Keratinocyte (primary cell): ENCODE measurements at regions not wholly inside any gene's neighbourhood (a gene's known extent, or its start where the extent isn't known, plus 50 kb on each side); places are given as distances from the start of the nearest gene placed in this dataset.
A peak's percentile ranks its signal among the peaks of the same experiment; 100 is the strongest.

Experiments
- DNase-seq: peaks from one replicate; pipeline ENCODE4 v3.0.0-alpha.2; 2011; ENCODE audit warnings: low read depth, missing footprints, low spot score
- FAIRE-seq: peaks from 2 replicates; lab custom pipeline; 2011; peaks lifted over from hg19 to GRCh38; lab: Jason Lieb, UNC
- H2AFZ ChIP-seq: 2 replicates; pipeline ENCODE4 v1.6.0; 2012; ENCODE audit warnings: low read length, control low read depth, inconsistent platforms; ENCODE audit not compliant: control insufficient read depth
- H3K27ac ChIP-seq: 2 replicates; pipeline ENCODE4 v1.5.1; 2011; ENCODE audit warnings: low read length; ENCODE audit not compliant: control insufficient read depth, insufficient read depth
- H3K27me3 ChIP-seq: 3 replicates; pipeline ENCODE4 v1.6.0; 2011; ENCODE audit warnings: low read length; ENCODE audit not compliant: control insufficient read depth, insufficient read depth; ENCODE audit errors: extremely low read depth
- H3K36me3 ChIP-seq, 2 experiments: 2 replicates in 1 of 2; 3 replicates in 1 of 2; pipeline ENCODE4 v1.5.1; 2011; ENCODE audit warnings: low read length in 2 of 2, mild to moderate bottlenecking in 1 of 2; ENCODE audit not compliant: control insufficient read depth in 2 of 2, insufficient read depth in 2 of 2; ENCODE audit errors: extremely low read depth in 1 of 2
- H3K4me1 ChIP-seq: 3 replicates; pipeline ENCODE4 v1.5.1; 2011; ENCODE audit warnings: low read length; ENCODE audit not compliant: control insufficient read depth, insufficient read depth; ENCODE audit errors: extremely low read depth
- H3K4me2 ChIP-seq: 3 replicates; pipeline ENCODE4 v1.6.0; 2011; ENCODE audit warnings: low read depth, low read length; ENCODE audit not compliant: control insufficient read depth, insufficient read depth; ENCODE audit errors: extremely low read depth
- H3K4me3 ChIP-seq, 3 experiments: fragments of 200-600 bp in 1 of 3; sonication (generic) in 1 of 3; 2 replicates in 2 of 3; 3 replicates in 1 of 3; pipeline ENCODE4 v1.5.1; 2011 to 2016; ENCODE audit warnings: low read length in 3 of 3, mild to moderate bottlenecking in 3 of 3, control low read depth in 2 of 3, inconsistent platforms in 1 of 3, low read depth in 1 of 3, mixed read lengths in 1 of 3, mixed run types in 1 of 3, moderate library complexity in 1 of 3; ENCODE audit not compliant: control insufficient read depth in 2 of 3, insufficient read depth in 2 of 3; ENCODE audit errors: extremely low read depth in 1 of 3
- H3K79me2 ChIP-seq: 2 replicates; pipeline ENCODE4 v1.6.0; 2012; ENCODE audit warnings: low read length; ENCODE audit not compliant: control insufficient read depth, insufficient read depth
- H3K9ac ChIP-seq: 3 replicates; pipeline ENCODE4 v1.6.0; 2011; ENCODE audit warnings: low read length; ENCODE audit not compliant: control insufficient read depth, insufficient read depth; ENCODE audit errors: extremely low read depth
- H3K9me1 ChIP-seq: 3 replicates; pipeline ENCODE4 v1.6.0; 2011; ENCODE audit warnings: low read length; ENCODE audit not compliant: control insufficient read depth, insufficient read depth; ENCODE audit errors: extremely low read depth
- H3K9me3 ChIP-seq: 2 replicates; pipeline ENCODE4 v1.5.1; 2012; ENCODE audit warnings: low read depth, low read length; ENCODE audit not compliant: control insufficient read depth
- H4K20me1 ChIP-seq: 3 replicates; pipeline ENCODE4 v1.6.0; 2011; ENCODE audit warnings: low read length; ENCODE audit not compliant: control insufficient read depth, insufficient read depth; ENCODE audit errors: extremely low read depth
- EZH2 ChIP-seq: IDR thresholded peaks from one replicate; pipeline ENCODE4 v1.6.1; 2012; ENCODE audit warnings: inconsistent platforms, mild to moderate bottlenecking, low read length, moderate library complexity
- dilution Hi-C: fragments of 300-500 bp; cut with MboI; formaldehyde crosslinking; loops from one replicate; pipeline ENCODE4 v1.7.0; 2020; ENCODE audit warnings: low sequenced_read_pairs; ENCODE audit not compliant: extremely low pct_ligation_motif_present
- TF ChIP-seq, protein P1 (sequence below), 3 experiments: IDR thresholded peaks in 1 of 3; conservative IDR thresholded peaks in 1 of 3; optimal IDR thresholded peaks in 1 of 3; 2 replicates in 2 of 3; 3 replicates in 1 of 3; pipeline versions ENCODE3 to v1.5.1; 2011; ENCODE audit warnings: low read length in 3 of 3, mild to moderate bottlenecking in 3 of 3, moderate library complexity in 2 of 3, control low read depth in 1 of 3, inconsistent platforms in 1 of 3; ENCODE audit not compliant: insufficient read depth in 2 of 3; ENCODE audit errors: extremely low read depth in 1 of 3

DNA sequence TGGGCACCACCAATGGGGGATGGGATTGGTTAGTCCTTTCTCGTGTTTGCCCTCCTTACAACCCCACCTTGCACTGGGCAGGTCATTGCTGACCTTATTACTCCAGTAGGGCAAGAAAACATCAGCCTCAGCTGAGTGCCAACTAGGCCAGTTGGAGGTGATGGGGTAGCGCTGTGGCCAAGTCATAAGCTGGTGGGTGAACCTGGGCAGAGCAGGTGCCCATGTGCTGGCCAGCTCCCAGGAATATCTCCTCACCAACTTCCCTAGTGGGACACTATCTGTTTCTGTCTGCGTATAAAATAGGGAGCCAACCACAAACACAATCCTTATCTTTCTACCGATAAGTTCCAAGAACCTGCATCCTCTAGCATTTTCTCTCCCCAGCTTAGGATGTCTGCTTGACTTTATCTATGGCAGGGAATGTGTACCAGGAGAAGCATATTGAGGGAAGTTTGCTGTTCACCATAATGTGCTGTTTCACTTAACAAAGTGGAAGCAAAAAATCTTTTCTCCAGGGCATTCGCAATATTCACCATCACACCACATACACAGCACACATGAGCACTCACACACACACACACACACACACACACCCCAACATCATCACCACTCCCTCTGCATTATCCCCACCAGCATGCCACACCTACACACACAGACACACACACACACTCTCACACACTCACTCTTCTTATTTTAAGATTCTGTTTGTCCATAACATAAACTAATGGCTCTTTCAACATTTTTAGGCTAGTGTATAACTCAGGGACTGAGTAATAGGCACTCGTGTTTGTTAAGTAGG, 390.0 kb downstream of the ENC1 start:
- no peaks in the 10 kb centered on the region for H3K79me2 ChIP-seq
- no peaks in the 10 kb centered on the region for H3K9me3 ChIP-seq
- no peak for FAIRE-seq
- no peak for DNase-seq
- H3K4me1 ChIP-seq = peaks cover 36% of the 10 kb centered on the region
- H3K27ac ChIP-seq = peak overlapping the region; percentile 76
- no peaks in the 10 kb centered on the region for H3K36me3 ChIP-seq
- no peak for TF ChIP-seq EZH2
- TF ChIP-seq, protein P1, sequence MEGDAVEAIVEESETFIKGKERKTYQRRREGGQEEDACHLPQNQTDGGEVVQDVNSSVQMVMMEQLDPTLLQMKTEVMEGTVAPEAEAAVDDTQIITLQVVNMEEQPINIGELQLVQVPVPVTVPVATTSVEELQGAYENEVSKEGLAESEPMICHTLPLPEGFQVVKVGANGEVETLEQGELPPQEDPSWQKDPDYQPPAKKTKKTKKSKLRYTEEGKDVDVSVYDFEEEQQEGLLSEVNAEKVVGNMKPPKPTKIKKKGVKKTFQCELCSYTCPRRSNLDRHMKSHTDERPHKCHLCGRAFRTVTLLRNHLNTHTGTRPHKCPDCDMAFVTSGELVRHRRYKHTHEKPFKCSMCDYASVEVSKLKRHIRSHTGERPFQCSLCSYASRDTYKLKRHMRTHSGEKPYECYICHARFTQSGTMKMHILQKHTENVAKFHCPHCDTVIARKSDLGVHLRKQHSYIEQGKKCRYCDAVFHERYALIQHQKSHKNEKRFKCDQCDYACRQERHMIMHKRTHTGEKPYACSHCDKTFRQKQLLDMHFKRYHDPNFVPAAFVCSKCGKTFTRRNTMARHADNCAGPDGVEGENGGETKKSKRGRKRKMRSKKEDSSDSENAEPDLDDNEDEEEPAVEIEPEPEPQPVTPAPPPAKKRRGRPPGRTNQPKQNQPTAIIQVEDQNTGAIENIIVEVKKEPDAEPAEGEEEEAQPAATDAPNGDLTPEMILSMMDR (optimal IDR thresholded peaks at IDR 0.05 in 1 of 3, IDR thresholded peaks at IDR 0.05 in 1 of 3, conservative IDR thresholded peaks at IDR 0.05 in 1 of 3; ENCODE audit: extremely low read depth in 1 of 3, insufficient read depth in 2 of 3, low read length in 3 of 3) = no peak
- H3K4me2 ChIP-seq = peak overlapping the region; percentile 37
- peak overlapping the region; percentile 46 for H3K9ac ChIP-seq
- H3K4me3 ChIP-seq = no peak overlapping the region
- H3K9me1 ChIP-seq = no peaks in the 10 kb centered on the region
- dilution Hi-C loops = no loop called here
- no peaks in the 10 kb centered on the region for H3K27me3 ChIP-seq
- H4K20me1 ChIP-seq = no peaks in the 10 kb centered on the region
- peak overlapping the region; percentile 15 for H2AFZ ChIP-seq

DNA sequence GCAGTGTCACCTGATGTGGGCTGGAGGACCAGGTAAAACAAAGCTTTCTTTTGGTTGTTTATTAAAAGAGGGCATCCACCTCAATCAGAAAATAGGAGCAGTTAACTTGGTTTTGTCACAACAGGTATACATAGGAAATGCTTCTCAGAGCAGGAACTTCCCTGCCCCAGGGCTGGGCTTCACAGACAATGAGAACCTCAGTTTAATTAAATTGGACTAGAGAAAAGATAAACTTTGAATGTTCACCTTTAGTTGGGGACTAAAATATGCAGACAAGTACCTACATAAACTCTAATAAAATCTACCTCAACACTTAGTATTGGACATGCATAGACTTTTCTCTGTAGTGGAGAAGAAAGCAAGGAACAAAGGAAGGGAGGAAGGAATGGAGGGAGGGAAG, 392.0 kb downstream of the ENC1 start:
- Histone ChIP-seq H3K36me3 (no peaks in the 10 kb centered on the region), H3K9me1 (no peaks in the 10 kb centered on the region)

More for the DNA sequence above, 392.0 kb downstream of the ENC1 start:
- no peak overlapping the region for H3K9ac ChIP-seq
- peak overlapping the region; percentile 39 for H3K27ac ChIP-seq
- peaks cover 39% of the 10 kb centered on the region for H3K4me1 ChIP-seq
- no peaks in the 10 kb centered on the region for H3K9me3 ChIP-seq
- dilution Hi-C loops = no loop called here
- H3K4me3 ChIP-seq = no peak overlapping the region
- H3K27me3 ChIP-seq = no peaks in the 10 kb centered on the region
- peak; percentile 78 for FAIRE-seq
- H4K20me1 ChIP-seq = no peaks in the 10 kb centered on the region
- no peaks in the 10 kb centered on the region for H3K79me2 ChIP-seq
- peak overlapping the region; percentile 27 for H3K4me2 ChIP-seq
- TF ChIP-seq EZH2 = no peak
- TF ChIP-seq, protein P1 (optimal IDR thresholded peaks at IDR 0.05 in 1 of 3, IDR thresholded peaks at IDR 0.05 in 1 of 3, conservative IDR thresholded peaks at IDR 0.05 in 1 of 3; ENCODE audit: extremely low read depth in 1 of 3, insufficient read depth in 2 of 3, low read length in 3 of 3) = no peak
- DNase-seq = no peak
- peak overlapping the region; percentile 64 for H2AFZ ChIP-seq
